ENCODE measurements at regions not wholly inside any gene's neighbourhood (a gene's known extent, or its start where the extent isn't known, plus 50 kb on each side); places are given as distances from the start of the nearest gene placed in this dataset.

DNA sequence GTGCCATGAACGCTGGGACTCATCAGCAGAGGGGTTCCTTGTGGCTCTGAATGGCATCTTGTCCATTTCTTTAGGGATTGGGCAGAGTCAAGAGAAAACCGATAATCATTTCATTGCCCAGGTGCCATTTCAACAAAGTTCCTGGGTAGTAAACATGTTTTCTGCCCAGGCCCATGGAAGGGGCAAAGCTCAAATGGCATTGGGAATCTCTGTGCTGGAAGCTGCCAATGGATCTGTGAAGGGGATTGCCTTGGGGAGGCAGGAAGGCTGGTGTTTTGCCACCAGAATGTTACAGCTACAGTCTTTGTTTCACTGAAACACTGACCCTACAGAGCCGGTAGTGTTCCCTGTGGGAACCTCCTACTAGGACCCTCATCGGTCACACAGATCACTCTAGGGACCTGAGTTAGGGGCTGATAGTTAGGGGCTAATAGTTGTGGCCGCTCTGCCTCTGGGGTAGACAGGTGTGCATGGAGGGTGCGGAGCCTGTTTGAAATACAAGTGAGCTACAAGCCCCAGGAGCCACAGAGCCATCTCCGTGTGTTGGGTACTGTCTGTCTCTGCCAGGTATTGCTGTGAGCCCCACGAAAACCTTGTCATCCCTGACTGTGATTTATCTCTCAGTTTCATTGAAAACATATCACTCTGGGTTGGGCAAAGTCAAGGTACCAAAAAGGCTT is 224.4 kb upstream of the COPS8 start:
- no peak for DNase-seq (ENCODE audit: low read depth, low spot score)
- no peak overlapping the region for H3K4me3 ChIP-seq (ENCODE audit: insufficient read length, low read depth)
- peaks cover 36% of the 10 kb centered on the region; the same call in 1 of the 2 replicates for H3K9me3 ChIP-seq (ENCODE audit: insufficient read depth, low read length)
- TF ChIP-seq YY1 (IDR thresholded peaks at IDR 0.05; ENCODE audit: insufficient read depth, insufficient read length) (no peak), ZNF274 (IDR thresholded peaks at IDR 0.05; ENCODE audit: low read depth, low read length) (no peak), SUZ12 (IDR thresholded peaks at IDR 0.05; ENCODE audit: extremely low read depth, insufficient read depth, insufficient read length) (no peak)
- H3K9ac ChIP-seq (ENCODE audit: insufficient read length, low read depth): no peak overlapping the region
- no peaks in the 10 kb centered on the region for H3K36me3 ChIP-seq (ENCODE audit: insufficient read depth, insufficient read length, low read length)
- peaks cover 17% of the 10 kb centered on the region for H3K27me3 ChIP-seq (ENCODE audit: insufficient read depth, insufficient read length)
- peaks cover 20% of the 10 kb centered on the region for H3K4me1 ChIP-seq (ENCODE audit: insufficient read depth, insufficient read length)

DNA sequence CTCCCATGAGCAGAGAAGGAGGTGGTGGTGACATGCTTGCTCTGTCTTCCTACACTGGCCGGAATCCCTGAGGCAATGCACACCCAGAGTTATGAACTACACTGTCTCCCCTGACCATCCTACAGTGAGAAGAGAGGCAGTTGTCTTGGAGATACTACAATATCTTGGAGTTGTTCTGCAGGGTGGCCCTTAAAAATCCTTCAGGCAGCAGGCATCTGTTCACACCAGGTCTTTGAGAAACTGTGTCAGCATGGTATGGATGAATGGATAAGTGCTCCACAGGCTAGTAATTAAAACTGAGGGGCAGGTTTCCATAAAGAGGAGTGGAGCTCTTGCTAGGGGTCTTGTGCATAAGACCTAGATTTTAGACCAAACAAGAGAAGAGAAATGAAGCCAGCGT is 223.7 kb upstream of the COPS8 start:
- Histone ChIP-seq H3K4me3 (ENCODE audit: insufficient read length, low read depth) (no peak overlapping the region), H3K9ac (ENCODE audit: insufficient read length, low read depth) (no peak overlapping the region), H3K27me3 (ENCODE audit: insufficient read depth, insufficient read length) (peaks cover 17% of the 10 kb centered on the region), H3K9me3 (ENCODE audit: insufficient read depth, low read length) (peaks cover 42% of the 10 kb centered on the region; the same call in 1 of the 2 replicates), H3K36me3 (ENCODE audit: insufficient read depth, insufficient read length, low read length) (no peaks in the 10 kb centered on the region), H3K4me1 (ENCODE audit: insufficient read depth, insufficient read length) (peaks cover 18% of the 10 kb centered on the region)
- TF ChIP-seq YY1 (IDR thresholded peaks at IDR 0.05; ENCODE audit: insufficient read depth, insufficient read length) (no peak), SUZ12 (IDR thresholded peaks at IDR 0.05; ENCODE audit: extremely low read depth, insufficient read depth, insufficient read length) (no peak), ZNF274 (IDR thresholded peaks at IDR 0.05; ENCODE audit: low read depth, low read length) (no peak)
- DNase-seq (ENCODE audit: low read depth, low spot score): no peak

DNA sequence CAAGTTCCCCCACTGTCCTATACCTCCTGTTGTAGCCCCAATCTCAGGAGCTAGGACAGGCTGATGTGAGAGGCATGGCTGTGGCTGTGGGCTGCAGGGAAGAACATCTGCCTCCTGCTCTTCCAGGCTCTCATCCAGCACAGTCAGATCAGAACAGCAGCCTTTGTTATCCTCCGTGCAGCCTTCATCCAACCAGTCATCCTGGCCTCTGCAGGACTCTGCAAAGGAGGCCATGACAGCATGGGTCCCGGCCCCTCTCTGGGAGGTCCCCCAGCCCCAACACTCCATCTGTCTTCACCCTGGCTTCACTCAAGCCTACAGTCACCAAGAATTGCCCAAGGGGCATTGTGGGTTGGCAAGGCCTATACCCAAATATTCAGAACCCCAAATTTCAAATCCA is 223.2 kb upstream of the COPS8 start:
- TF ChIP-seq SUZ12 (IDR thresholded peaks at IDR 0.05; ENCODE audit: extremely low read depth, insufficient read depth, insufficient read length) (no peak), ZNF274 (IDR thresholded peaks at IDR 0.05; ENCODE audit: low read depth, low read length) (no peak), YY1 (IDR thresholded peaks at IDR 0.05; ENCODE audit: insufficient read depth, insufficient read length) (no peak)
- no peaks in the 10 kb centered on the region for H3K36me3 ChIP-seq (ENCODE audit: insufficient read depth, insufficient read length, low read length)
- H3K9me3 ChIP-seq (ENCODE audit: insufficient read depth, low read length): peaks cover 47% of the 10 kb centered on the region; the same call in 1 of the 2 replicates
- no peak overlapping the region for H3K4me3 ChIP-seq (ENCODE audit: insufficient read length, low read depth)
- H3K9ac ChIP-seq (ENCODE audit: insufficient read length, low read depth): no peak overlapping the region
- no peak for DNase-seq (ENCODE audit: low read depth, low spot score)
- H3K27me3 ChIP-seq (ENCODE audit: insufficient read depth, insufficient read length): peaks cover 17% of the 10 kb centered on the region
- peaks cover 17% of the 10 kb centered on the region for H3K4me1 ChIP-seq (ENCODE audit: insufficient read depth, insufficient read length)

DNA sequence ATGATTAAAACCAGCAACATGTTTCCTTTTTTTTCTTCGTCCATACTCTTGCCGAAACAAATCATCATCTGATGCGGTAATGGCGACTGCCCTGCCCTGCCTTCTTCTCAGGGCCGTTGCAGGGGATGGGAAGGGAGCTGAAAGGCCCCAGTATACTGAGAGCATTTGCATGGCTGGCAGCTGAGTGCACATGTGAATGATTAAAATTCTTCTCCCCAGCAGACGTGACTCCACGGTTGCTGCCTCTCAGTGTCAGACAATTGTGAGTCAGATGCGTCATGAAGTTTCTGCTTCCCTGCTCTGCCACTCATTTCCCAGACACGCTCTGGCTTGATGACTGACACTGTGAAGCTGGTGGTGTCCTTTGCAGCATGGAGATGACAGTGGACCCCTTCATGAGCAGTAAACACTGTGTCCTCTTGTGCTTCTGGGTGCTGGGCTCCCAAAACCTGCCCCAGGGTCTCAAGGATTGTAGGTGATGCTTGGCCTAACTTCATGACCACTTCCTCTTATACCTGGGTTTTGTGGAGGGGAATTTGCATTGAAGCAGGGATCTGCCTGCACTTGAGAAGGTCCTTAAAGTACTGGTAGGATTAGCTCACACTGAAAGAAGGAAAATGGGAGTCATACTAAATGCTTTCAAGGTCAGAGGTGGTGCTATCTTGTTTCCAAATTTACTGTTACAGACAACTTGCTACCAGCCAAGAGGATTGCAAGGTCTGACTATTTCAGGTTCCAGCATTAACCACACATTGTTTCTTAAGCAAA is 222.5 kb upstream of the COPS8 start:
- Histone ChIP-seq H3K9ac (ENCODE audit: insufficient read length, low read depth) (no peak overlapping the region), H3K27me3 (ENCODE audit: insufficient read depth, insufficient read length) (peaks cover 17% of the 10 kb centered on the region), H3K9me3 (ENCODE audit: insufficient read depth, low read length) (peaks cover 50% of the 10 kb centered on the region; the same call in 1 of the 2 replicates), H3K4me3 (ENCODE audit: insufficient read length, low read depth) (no peak overlapping the region), H3K36me3 (ENCODE audit: insufficient read depth, insufficient read length, low read length) (no peaks in the 10 kb centered on the region), H3K4me1 (ENCODE audit: insufficient read depth, insufficient read length) (peaks cover 12% of the 10 kb centered on the region)
- no peak for TF ChIP-seq YY1 (IDR thresholded peaks at IDR 0.05; ENCODE audit: insufficient read depth, insufficient read length)
- DNase-seq (ENCODE audit: low read depth, low spot score): no peak

DNA sequence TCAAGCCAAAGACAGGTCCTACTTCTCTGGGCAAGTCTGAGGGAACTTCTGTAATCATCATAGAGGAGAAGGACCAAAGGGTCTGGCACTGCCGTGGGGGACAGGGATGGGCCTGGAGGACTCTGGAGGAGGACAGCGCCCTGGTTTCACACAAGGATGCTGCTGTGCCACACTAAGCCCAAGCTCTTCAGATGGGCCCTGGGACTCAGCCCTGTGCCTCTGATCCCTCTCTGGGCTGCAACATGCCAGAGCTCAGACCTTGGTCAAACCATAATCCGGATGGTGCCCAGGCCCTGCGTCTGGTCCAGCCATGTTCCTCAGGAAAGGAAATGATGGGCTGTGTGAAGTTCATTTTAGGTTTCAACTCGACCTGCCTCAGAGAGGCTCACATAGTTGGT is 222.0 kb upstream of the COPS8 start:
- H3K4me3 ChIP-seq (ENCODE audit: insufficient read length, low read depth): no peak overlapping the region
- peaks cover 48% of the 10 kb centered on the region; the same call in 1 of the 2 replicates for H3K9me3 ChIP-seq (ENCODE audit: insufficient read depth, low read length)
- TF ChIP-seq YY1 (IDR thresholded peaks at IDR 0.05; ENCODE audit: insufficient read depth, insufficient read length) (no peak), ZNF274 (IDR thresholded peaks at IDR 0.05; ENCODE audit: low read depth, low read length) (no peak), SUZ12 (IDR thresholded peaks at IDR 0.05; ENCODE audit: extremely low read depth, insufficient read depth, insufficient read length) (no peak)
- no peaks in the 10 kb centered on the region for H3K36me3 ChIP-seq (ENCODE audit: insufficient read depth, insufficient read length, low read length)
- no peak for DNase-seq (ENCODE audit: low read depth, low spot score)
- peaks cover 12% of the 10 kb centered on the region for H3K4me1 ChIP-seq (ENCODE audit: insufficient read depth, insufficient read length)
- H3K27me3 ChIP-seq (ENCODE audit: insufficient read depth, insufficient read length): peaks cover 17% of the 10 kb centered on the region
- no peak overlapping the region for H3K9ac ChIP-seq (ENCODE audit: insufficient read length, low read depth)

DNA sequence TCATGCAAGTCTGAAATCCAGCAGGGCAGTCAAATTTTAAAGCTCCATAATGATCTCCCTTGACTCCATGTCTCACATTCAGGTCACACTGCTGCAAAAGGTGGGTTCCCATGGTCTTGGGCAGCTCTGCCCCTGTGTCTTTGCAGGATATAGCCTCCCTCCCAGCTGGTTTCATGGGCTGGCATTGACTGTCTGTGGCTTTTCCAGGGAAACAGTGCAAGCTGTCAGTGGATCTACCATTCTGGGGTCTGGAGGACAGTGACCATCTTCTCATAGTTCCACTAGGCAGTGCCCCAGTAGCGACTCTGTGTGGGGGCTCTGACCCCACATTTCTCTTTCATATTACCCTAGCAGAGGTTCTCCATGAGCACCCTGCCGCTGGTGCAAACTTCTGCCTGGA is 220.6 kb upstream of the COPS8 start:
- H3K27me3 ChIP-seq (ENCODE audit: insufficient read depth, insufficient read length): peaks cover 15% of the 10 kb centered on the region
- H3K9me3 ChIP-seq (ENCODE audit: insufficient read depth, low read length): peaks cover 41% of the 10 kb centered on the region; the same call in 1 of the 2 replicates
- no peak for DNase-seq (ENCODE audit: low read depth, low spot score)
- H3K4me1 ChIP-seq (ENCODE audit: insufficient read depth, insufficient read length): peaks cover 8% of the 10 kb centered on the region
- no peak overlapping the region for H3K9ac ChIP-seq (ENCODE audit: insufficient read length, low read depth)
- no peak overlapping the region for H3K4me3 ChIP-seq (ENCODE audit: insufficient read length, low read depth)
- H3K36me3 ChIP-seq (ENCODE audit: insufficient read depth, insufficient read length, low read length): no peaks in the 10 kb centered on the region
- TF ChIP-seq YY1 (IDR thresholded peaks at IDR 0.05; ENCODE audit: insufficient read depth, insufficient read length) (no peak), SUZ12 (IDR thresholded peaks at IDR 0.05; ENCODE audit: extremely low read depth, insufficient read depth, insufficient read length) (no peak), ZNF274 (IDR thresholded peaks at IDR 0.05; ENCODE audit: low read depth, low read length) (no peak)

Data from NT2/D1 (cell line).